ENCODE measurements at regions not wholly inside any gene's neighbourhood (a gene's known extent, or its start where the extent isn't known, plus 50 kb on each side); places are given as distances from the start of the nearest gene placed in this dataset.

DNA sequence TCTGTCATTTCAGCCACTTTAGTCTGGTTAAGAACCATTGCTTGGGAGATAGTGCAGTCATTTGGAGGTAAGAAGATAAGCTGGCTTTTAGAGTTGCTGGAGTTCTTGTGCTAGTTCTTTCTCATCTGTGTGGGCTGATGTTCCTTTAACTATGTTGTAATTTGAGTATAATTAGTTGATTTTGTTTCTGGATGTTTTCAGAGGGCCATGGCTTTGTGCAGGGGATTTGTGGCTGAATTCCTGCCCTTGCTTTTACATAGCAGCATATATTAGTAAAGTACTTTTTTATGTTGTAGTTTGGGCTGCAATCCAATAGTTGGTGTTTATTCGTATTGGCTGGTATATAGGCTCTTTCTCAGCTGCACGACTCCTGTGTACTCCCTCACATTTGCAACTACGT, 339.6 kb downstream of the ANKRD50 start:
- TF ChIP-seq POLR2A (IDR thresholded peaks at IDR 0.05; ENCODE audit: low read length), result no peak
- TF ChIP-seq GATA1 (IDR thresholded peaks at IDR 0.05; ENCODE audit: low read depth, low read length), result no peak

Data from erythroblast (primary cell).